ENCODE measurements at regions not wholly inside any gene's neighbourhood (a gene's known extent, or its start where the extent isn't known, plus 50 kb on each side); places are given as distances from the start of the nearest gene placed in this dataset.

GRCh38 chr6:105844275-105844883 lies 241.8 kb upstream of the PRDM1 start:
- DNase-seq = peak in 1 of 14 donors; percentile 11

- no peak for DNase-seq
These were observed 246.9 kb upstream of the PRDM1 start for GRCh38 chr6:105839266-105839665.

GRCh38 chr6:105838171-105838570 lies 248.0 kb upstream of the PRDM1 start:
- no peak for DNase-seq

GRCh38 chr6:105836889-105837288 lies 249.2 kb upstream of the PRDM1 start:
- DNase-seq = no peak

- DNase-seq = no peak
These were observed 249.8 kb upstream of the PRDM1 start for GRCh38 chr6:105836379-105836778.

GRCh38 chr6:105835373-105835772 lies 250.8 kb upstream of the PRDM1 start:
- DNase-seq = no peak

GRCh38 chr6:105833959-105834947 lies 251.9 kb upstream of the PRDM1 start:
- DNase-seq = no peak

- DNase-seq = no peak
These were observed 253.8 kb upstream of the PRDM1 start for GRCh38 chr6:105832313-105832761.

GRCh38 chr6:105831311-105832097 lies 254.6 kb upstream of the PRDM1 start:
- DNase-seq = no peak

- DNase-seq = no peak
These were observed 260.9 kb upstream of the PRDM1 start for GRCh38 chr6:105825210-105825609.

GRCh38 chr6:105824732-105825131 lies 261.4 kb upstream of the PRDM1 start:
- DNase-seq = no peak

- no peak for DNase-seq
These were observed 264.4 kb upstream of the PRDM1 start for GRCh38 chr6:105821777-105822176.

- no peak for DNase-seq
These were observed 265.1 kb upstream of the PRDM1 start for GRCh38 chr6:105821027-105821426.

GRCh38 chr6:105819745-105820144 lies 266.4 kb upstream of the PRDM1 start:
- no peak for DNase-seq

GRCh38 chr6:105818505-105818904 lies 267.6 kb upstream of the PRDM1 start:
- no peak for DNase-seq

GRCh38 chr6:105817961-105818360 lies 268.2 kb upstream of the PRDM1 start:
- peak in 1 of 14 donors; percentile 34 for DNase-seq

GRCh38 chr6:105817370-105817769 lies 268.8 kb upstream of the PRDM1 start:
- peak in 1 of 14 donors; percentile 76 for DNase-seq

- DNase-seq = peak in 1 of 14 donors; percentile 41
These were observed 269.3 kb upstream of the PRDM1 start for GRCh38 chr6:105816847-105817246.

GRCh38 chr6:105815661-105816555 lies 270.2 kb upstream of the PRDM1 start:
- peak in 1 of 14 donors; percentile 95 for DNase-seq

GRCh38 chr6:105814745-105815536 lies 271.2 kb upstream of the PRDM1 start:
- peak in 1 of 14 donors; percentile 25 for DNase-seq
